GM19372 (cell line): ENCODE measurements at regions not wholly inside any gene's neighbourhood (a gene's known extent, or its start where the extent isn't known, plus 50 kb on each side); places are given as distances from the start of the nearest gene placed in this dataset.

Source experiments
- ATAC-seq: cut with Tn5 transposase; IDR thresholded peaks from one replicate; pipeline ENCODE4 v1.9.1; 2021; ENCODE audit warnings: mild to moderate bottlenecking, low read depth, moderate library complexity; ENCODE audit not compliant: unreplicated experiment

- no peak for ATAC-seq
Measured at GRCh38 chr16:59411961-59412841, 678.1 kb upstream of the GOT2 start.

- ATAC-seq, result no peak
Measured at GRCh38 chr16:59410451-59410850, 676.3 kb upstream of the GOT2 start.

- no peak for ATAC-seq
Measured at GRCh38 chr16:59405802-59406201, 671.7 kb upstream of the GOT2 start.

DNA sequence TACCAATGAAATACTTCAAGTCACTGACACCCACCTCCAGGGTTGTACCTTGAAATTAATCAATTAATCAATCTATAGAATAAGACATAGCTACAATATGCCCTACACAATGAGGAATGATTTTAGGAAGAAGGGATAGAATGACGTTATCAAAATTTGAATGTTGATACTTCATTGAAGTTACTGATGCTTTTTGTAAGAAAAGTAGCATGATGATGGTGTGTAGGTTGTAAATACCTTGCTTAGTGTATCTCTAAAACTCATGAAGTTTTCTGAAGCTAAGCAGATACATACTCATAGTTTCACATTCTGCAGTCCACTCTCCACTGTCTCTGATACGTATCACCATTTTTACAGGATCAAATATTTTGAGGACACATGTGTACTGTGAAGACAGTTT lies 670.4 kb upstream of the GOT2 start:
- ATAC-seq, result no peak

DNA sequence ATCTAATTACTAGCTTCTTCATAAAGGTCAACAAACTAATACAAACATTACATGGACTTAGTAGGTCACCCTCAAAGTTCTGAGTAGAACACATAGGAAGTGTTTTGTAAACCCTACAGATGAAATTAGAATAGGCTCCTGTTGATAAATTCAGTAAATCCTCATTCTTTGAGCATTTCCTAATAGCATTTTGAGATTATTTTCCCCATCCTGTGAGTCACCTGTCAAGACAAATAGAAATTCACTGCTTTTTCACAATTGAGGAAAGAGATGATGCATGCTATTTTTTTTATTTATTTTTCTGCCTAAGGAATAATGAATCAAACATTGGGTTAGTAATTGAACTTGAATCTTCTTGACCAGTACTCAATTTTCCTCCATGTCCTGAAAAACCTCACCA lies 666.7 kb upstream of the GOT2 start:
- ATAC-seq, result no peak

DNA sequence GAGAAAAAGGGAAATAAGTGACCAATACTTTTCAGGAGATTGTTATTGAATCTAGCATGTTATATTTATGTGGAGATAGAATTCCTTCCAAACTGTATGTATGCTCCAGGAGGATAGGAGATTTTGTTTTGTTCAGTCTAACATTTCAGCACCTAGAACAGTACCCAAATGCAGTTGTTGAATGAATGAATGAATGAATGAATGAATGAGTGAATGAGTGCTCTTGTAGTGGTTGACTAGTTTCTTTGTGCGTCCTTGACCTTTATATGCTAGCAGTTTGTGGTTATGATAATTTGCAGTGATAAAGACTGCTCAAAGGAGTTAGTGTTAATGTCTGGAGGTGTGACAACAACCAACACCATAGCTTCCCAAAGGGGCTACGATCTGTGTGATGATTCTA lies 663.5 kb upstream of the GOT2 start:
- no peak for ATAC-seq

DNA sequence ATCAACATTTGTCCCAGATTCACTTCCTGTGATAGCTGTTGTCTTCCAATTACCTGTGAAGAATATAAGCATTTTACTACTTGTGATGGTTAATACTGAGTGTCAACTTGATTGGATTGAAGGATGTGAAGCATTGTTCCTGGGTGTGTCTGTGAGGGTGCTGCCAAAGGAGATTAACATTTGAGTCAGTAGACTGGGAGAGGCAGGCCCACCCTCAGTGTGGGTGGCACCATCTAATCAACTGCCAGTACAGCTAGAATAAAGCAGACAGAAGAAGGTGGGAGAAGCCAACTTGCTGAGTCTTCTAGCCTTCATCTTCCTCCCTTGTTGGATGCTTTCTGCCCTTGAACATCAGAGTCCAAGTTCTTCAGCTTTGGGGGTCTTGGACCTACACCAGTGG lies 660.4 kb upstream of the GOT2 start:
- ATAC-seq, result no peak

DNA sequence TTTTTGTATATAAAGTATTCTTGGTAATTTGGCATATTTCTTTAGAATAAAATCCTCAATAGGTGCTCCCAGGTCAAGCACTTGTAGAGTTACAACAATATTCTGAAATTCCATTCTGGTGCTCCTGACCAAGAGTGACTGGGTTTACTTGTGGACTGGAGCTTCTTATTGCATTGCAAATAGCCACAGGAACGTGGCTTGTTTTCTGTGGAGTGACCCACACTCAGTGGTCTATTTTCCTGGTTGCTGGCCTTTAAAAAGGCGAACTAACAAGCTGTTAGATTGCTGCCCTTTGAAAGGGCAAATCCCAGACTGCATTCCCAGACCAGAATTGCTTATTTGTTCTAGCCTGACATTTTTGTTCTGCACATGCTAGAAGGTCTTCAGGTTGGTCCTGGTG lies 658.8 kb upstream of the GOT2 start:
- ATAC-seq, result no peak

- ATAC-seq, result no peak
Measured at GRCh38 chr16:59391617-59392364, 657.7 kb upstream of the GOT2 start.

GRCh38 chr16:59385959-59386358 lies 651.8 kb upstream of the GOT2 start:
- no peak for ATAC-seq

DNA sequence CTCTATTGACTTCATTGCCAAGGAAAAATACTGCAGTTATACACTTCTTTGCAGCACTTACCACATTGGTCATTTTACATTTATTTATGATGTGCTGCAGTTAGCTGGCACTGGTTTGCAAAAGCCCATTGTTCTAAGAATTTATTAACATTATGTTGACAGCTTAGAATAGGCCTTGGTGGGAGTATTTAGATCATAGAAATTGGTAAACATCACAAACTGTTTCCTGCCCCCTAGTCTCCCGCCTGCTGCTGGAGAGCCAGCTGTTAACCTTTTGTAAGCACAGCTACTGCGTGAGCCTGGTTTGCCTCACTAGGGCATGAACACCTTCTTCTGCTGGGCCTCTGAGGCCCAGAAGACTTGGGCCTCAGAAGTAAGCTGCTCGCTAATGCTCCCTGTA lies 651.4 kb upstream of the GOT2 start:
- ATAC-seq, result no peak

DNA sequence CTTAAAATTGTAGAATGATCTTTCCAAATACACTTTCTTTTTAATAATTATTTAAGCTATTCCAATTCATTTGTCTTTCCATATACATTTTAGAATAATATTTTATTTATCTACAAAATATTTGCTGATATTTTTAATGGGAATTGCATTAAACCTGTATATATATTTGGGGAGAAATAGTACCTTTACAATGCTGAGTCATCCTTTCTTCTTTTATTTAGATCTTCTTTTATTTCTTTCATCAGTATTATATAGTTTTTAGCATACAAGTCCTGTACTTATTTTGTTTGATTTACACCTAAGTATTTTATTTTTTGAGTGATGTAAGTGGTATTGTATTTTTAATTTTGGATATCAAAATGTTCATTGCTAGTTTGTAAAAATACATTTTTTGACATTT lies 639.5 kb upstream of the GOT2 start:
- no peak for ATAC-seq

DNA sequence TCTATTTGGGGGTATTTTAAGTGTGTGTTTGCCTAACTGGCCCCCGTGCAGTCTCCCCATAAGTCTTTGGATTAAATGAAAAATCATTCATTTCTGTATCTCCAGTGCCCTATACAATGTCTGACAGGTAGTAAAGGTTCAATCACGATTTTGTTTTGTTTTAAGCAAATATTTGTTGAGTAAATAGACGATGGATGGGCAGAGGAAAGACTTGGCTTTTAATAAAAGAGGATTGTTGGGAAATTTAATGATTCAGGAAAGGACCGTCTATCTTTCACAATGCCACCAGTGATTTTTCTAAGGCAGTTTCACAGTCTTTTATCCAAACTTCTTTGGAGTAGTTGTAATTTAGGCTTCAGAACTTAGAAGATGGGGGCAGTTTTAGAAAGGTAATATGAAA lies 636.6 kb upstream of the GOT2 start:
- ATAC-seq, result no peak

DNA sequence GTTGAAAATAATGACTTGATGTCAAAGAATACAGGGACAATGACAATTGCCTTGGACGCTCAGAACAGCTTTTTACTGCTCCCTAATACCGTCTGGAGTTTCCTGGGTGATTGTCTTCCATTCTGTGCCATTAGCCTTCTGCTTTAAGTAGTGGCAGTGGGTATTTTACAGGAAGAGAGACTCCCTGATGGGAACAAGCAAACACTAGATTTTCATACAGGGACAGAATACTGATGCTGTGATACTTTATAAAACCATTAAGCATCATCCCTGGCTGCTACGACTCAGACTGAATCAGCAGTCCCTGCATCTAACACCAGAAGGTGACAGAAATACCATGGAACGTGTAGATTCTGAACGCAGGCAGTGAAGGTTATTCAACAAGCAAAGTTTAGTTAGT lies 635.4 kb upstream of the GOT2 start:
- no peak for ATAC-seq

- no peak for ATAC-seq
Measured at GRCh38 chr16:59368586-59368985, 634.5 kb upstream of the GOT2 start.

- ATAC-seq, result no peak
Measured at GRCh38 chr16:59356709-59357108, 622.6 kb upstream of the GOT2 start.

GRCh38 chr16:59356144-59356543 lies 622.0 kb upstream of the GOT2 start:
- ATAC-seq, result no peak

DNA sequence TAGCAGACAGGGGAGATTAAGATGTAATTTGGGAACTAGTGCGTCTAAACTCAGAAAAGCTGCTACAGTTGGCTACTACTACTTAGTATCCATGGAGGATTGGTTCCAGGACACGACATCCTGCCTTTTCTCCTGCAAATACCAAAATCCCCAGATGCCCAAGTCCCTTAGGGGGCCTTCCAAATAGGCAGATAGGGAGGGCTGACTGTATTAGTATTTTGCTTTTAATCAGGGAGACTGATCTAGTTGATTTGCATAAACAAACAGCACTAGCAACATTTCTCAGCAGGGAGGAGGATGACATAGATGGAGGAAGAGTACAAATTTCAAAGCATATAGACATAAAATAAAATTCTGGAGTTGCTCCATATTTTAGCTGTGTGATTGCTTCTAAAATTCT lies 621.6 kb upstream of the GOT2 start:
- no peak for ATAC-seq

- ATAC-seq, result no peak
Measured at GRCh38 chr16:59351305-59351903, 617.3 kb upstream of the GOT2 start.

GRCh38 chr16:59350670-59351069 lies 616.6 kb upstream of the GOT2 start:
- ATAC-seq, result no peak

GRCh38 chr16:59342669-59343068 lies 608.6 kb upstream of the GOT2 start:
- no peak for ATAC-seq

- no peak for ATAC-seq
Measured at GRCh38 chr16:59341368-59341767, 607.3 kb upstream of the GOT2 start.
